ENCODE measurements at regions not wholly inside any gene's neighbourhood (a gene's known extent, or its start where the extent isn't known, plus 50 kb on each side); places are given as distances from the start of the nearest gene placed in this dataset.

- no peak for DNase-seq (ENCODE audit: low spot score)
- no peak overlapping the region for H3K4me3 Mint-ChIP-seq
- H3K27me3 Mint-ChIP-seq (ENCODE audit: low read depth): no peaks in the 10 kb centered on the region
- H3K4me1 Mint-ChIP-seq (ENCODE audit: low read depth): peaks cover 29% of the 10 kb centered on the region
- peaks cover 12% of the 10 kb centered on the region for H3K9me3 Mint-ChIP-seq
- peaks cover 2% of the 10 kb centered on the region for H3K36me3 Mint-ChIP-seq (ENCODE audit: low read depth)
- H3K27ac Mint-ChIP-seq: no peak overlapping the region
These were observed 381.2 kb downstream of the SFMBT2 start for GRCh38 chr10:7029672-7030071.

GRCh38 chr10:7028809-7029166, 382.0 kb downstream of the SFMBT2 start:
- Mint-ChIP-seq H3K4me3 (no peak overlapping the region), H3K4me1 (ENCODE audit: low read depth) (peaks cover 24% of the 10 kb centered on the region), H3K27ac (no peak overlapping the region), H3K36me3 (ENCODE audit: low read depth) (no peaks in the 10 kb centered on the region), H3K27me3 (ENCODE audit: low read depth) (no peaks in the 10 kb centered on the region), H3K9me3 (peaks cover 12% of the 10 kb centered on the region)
- DNase-seq (ENCODE audit: low spot score): no peak

GRCh38 chr10:7027913-7028808, 382.7 kb downstream of the SFMBT2 start:
- peaks cover 16% of the 10 kb centered on the region for H3K9me3 Mint-ChIP-seq
- H3K27ac Mint-ChIP-seq: peak overlapping the region; percentile 35
- DNase-seq (ENCODE audit: low spot score): no peak
- H3K4me3 Mint-ChIP-seq: no peak overlapping the region
- H3K4me1 Mint-ChIP-seq (ENCODE audit: low read depth): peaks cover 22% of the 10 kb centered on the region
- H3K27me3 Mint-ChIP-seq (ENCODE audit: low read depth): peaks cover 3% of the 10 kb centered on the region
- no peaks in the 10 kb centered on the region for H3K36me3 Mint-ChIP-seq (ENCODE audit: low read depth)

- H3K9me3 Mint-ChIP-seq: peaks cover 16% of the 10 kb centered on the region
- H3K27me3 Mint-ChIP-seq (ENCODE audit: low read depth): peaks cover 3% of the 10 kb centered on the region
- no peaks in the 10 kb centered on the region for H3K36me3 Mint-ChIP-seq (ENCODE audit: low read depth)
- no peak for DNase-seq (ENCODE audit: low spot score)
- no peak overlapping the region for H3K27ac Mint-ChIP-seq
- H3K4me3 Mint-ChIP-seq: no peak overlapping the region
- peaks cover 19% of the 10 kb centered on the region for H3K4me1 Mint-ChIP-seq (ENCODE audit: low read depth)
These were observed 383.5 kb downstream of the SFMBT2 start for GRCh38 chr10:7027237-7027912.

- H3K4me1 Mint-ChIP-seq (ENCODE audit: low read depth): peaks cover 19% of the 10 kb centered on the region
- no peaks in the 10 kb centered on the region for H3K36me3 Mint-ChIP-seq (ENCODE audit: low read depth)
- peaks cover 16% of the 10 kb centered on the region for H3K9me3 Mint-ChIP-seq
- H3K4me3 Mint-ChIP-seq: no peak overlapping the region
- peaks cover 3% of the 10 kb centered on the region for H3K27me3 Mint-ChIP-seq (ENCODE audit: low read depth)
- DNase-seq (ENCODE audit: low spot score): no peak
- no peak overlapping the region for H3K27ac Mint-ChIP-seq
These were observed 384.0 kb downstream of the SFMBT2 start for GRCh38 chr10:7026818-7027217.

- Mint-ChIP-seq H3K9me3 (peaks cover 15% of the 10 kb centered on the region), H3K4me3 (no peak overlapping the region), H3K4me1 (ENCODE audit: low read depth) (peaks cover 17% of the 10 kb centered on the region), H3K36me3 (ENCODE audit: low read depth) (no peaks in the 10 kb centered on the region), H3K27ac (no peak overlapping the region), H3K27me3 (ENCODE audit: low read depth) (peaks cover 7% of the 10 kb centered on the region)
- no peak for DNase-seq (ENCODE audit: low spot score)
These were observed 385.5 kb downstream of the SFMBT2 start for GRCh38 chr10:7025296-7025695.

GRCh38 chr10:7015457-7015856, 395.4 kb downstream of the SFMBT2 start:
- Mint-ChIP-seq H3K4me3 (no peak overlapping the region), H3K27ac (no peak overlapping the region), H3K27me3 (ENCODE audit: low read depth) (peaks cover 33% of the 10 kb centered on the region), H3K36me3 (ENCODE audit: low read depth) (no peaks in the 10 kb centered on the region), H3K9me3 (peaks cover 13% of the 10 kb centered on the region), H3K4me1 (ENCODE audit: low read depth) (peaks cover 2% of the 10 kb centered on the region)
- DNase-seq (ENCODE audit: low spot score): no peak

GRCh38 chr10:7014721-7015120, 396.1 kb downstream of the SFMBT2 start:
- Mint-ChIP-seq H3K27me3 (ENCODE audit: low read depth) (peaks cover 37% of the 10 kb centered on the region), H3K9me3 (peaks cover 5% of the 10 kb centered on the region), H3K36me3 (ENCODE audit: low read depth) (no peaks in the 10 kb centered on the region), H3K4me3 (no peak overlapping the region), H3K27ac (no peak overlapping the region), H3K4me1 (ENCODE audit: low read depth) (peaks cover 2% of the 10 kb centered on the region)
- DNase-seq (ENCODE audit: low spot score): no peak

- no peaks in the 10 kb centered on the region for H3K36me3 Mint-ChIP-seq (ENCODE audit: low read depth)
- peaks cover 31% of the 10 kb centered on the region for H3K27me3 Mint-ChIP-seq (ENCODE audit: low read depth)
- no peak overlapping the region for H3K4me3 Mint-ChIP-seq
- H3K4me1 Mint-ChIP-seq (ENCODE audit: low read depth): peaks cover 2% of the 10 kb centered on the region
- no peak overlapping the region for H3K27ac Mint-ChIP-seq
- DNase-seq (ENCODE audit: low spot score): no peak
- no peaks in the 10 kb centered on the region for H3K9me3 Mint-ChIP-seq
These were observed 398.8 kb downstream of the SFMBT2 start for GRCh38 chr10:7011994-7012393.

GRCh38 chr10:7008645-7009044, 402.2 kb downstream of the SFMBT2 start:
- no peak overlapping the region for H3K4me3 Mint-ChIP-seq
- DNase-seq (ENCODE audit: low spot score): no peak
- H3K9me3 Mint-ChIP-seq: no peaks in the 10 kb centered on the region
- H3K27me3 Mint-ChIP-seq (ENCODE audit: low read depth): peaks cover 25% of the 10 kb centered on the region
- H3K36me3 Mint-ChIP-seq (ENCODE audit: low read depth): no peaks in the 10 kb centered on the region
- H3K4me1 Mint-ChIP-seq (ENCODE audit: low read depth): peaks cover 2% of the 10 kb centered on the region
- H3K27ac Mint-ChIP-seq: no peak overlapping the region

GRCh38 chr10:7007600-7008190, 403.1 kb downstream of the SFMBT2 start:
- Mint-ChIP-seq H3K4me3 (no peak overlapping the region), H3K9me3 (no peaks in the 10 kb centered on the region), H3K27me3 (ENCODE audit: low read depth) (peaks cover 28% of the 10 kb centered on the region), H3K4me1 (ENCODE audit: low read depth) (peaks cover 2% of the 10 kb centered on the region), H3K27ac (no peak overlapping the region), H3K36me3 (ENCODE audit: low read depth) (no peaks in the 10 kb centered on the region)
- no peak for DNase-seq (ENCODE audit: low spot score)

- Mint-ChIP-seq H3K9me3 (no peaks in the 10 kb centered on the region), H3K27ac (no peak overlapping the region), H3K4me1 (ENCODE audit: low read depth) (peaks cover 2% of the 10 kb centered on the region), H3K27me3 (ENCODE audit: low read depth) (peaks cover 25% of the 10 kb centered on the region), H3K36me3 (ENCODE audit: low read depth) (no peaks in the 10 kb centered on the region), H3K4me3 (no peak overlapping the region)
- no peak for DNase-seq (ENCODE audit: low spot score)
These were observed 404.3 kb downstream of the SFMBT2 start for GRCh38 chr10:7006566-7006965.

GRCh38 chr10:7003831-7004395, 406.9 kb downstream of the SFMBT2 start:
- no peak for DNase-seq (ENCODE audit: low spot score)
- H3K4me3 Mint-ChIP-seq: no peak overlapping the region
- peaks cover 2% of the 10 kb centered on the region for H3K4me1 Mint-ChIP-seq (ENCODE audit: low read depth)
- no peaks in the 10 kb centered on the region for H3K9me3 Mint-ChIP-seq
- H3K36me3 Mint-ChIP-seq (ENCODE audit: low read depth): no peaks in the 10 kb centered on the region
- peaks cover 27% of the 10 kb centered on the region for H3K27me3 Mint-ChIP-seq (ENCODE audit: low read depth)
- H3K27ac Mint-ChIP-seq: no peak overlapping the region

- Mint-ChIP-seq H3K9me3 (no peaks in the 10 kb centered on the region), H3K27ac (no peak overlapping the region), H3K27me3 (ENCODE audit: low read depth) (peaks cover 46% of the 10 kb centered on the region), H3K36me3 (ENCODE audit: low read depth) (no peaks in the 10 kb centered on the region), H3K4me3 (no peak overlapping the region), H3K4me1 (ENCODE audit: low read depth) (peaks cover 2% of the 10 kb centered on the region)
- no peak for DNase-seq (ENCODE audit: low spot score)
These were observed 410.8 kb downstream of the SFMBT2 start for GRCh38 chr10:7000061-7000460.

Data from T-helper 2 cell treated with Interferon-gamma antibody and Interleukin-4, amounts not matched to agents 5 μg/mL and 100 μg/mL, for 36 hours (primary cell).